ENCODE measurements at regions not wholly inside any gene's neighbourhood (a gene's known extent, or its start where the extent isn't known, plus 50 kb on each side); places are given as distances from the start of the nearest gene placed in this dataset.

- Mint-ChIP-seq H3K4me1 (no peaks in the 10 kb centered on the region), H3K9me3 (peaks cover 4 to 17% (median 14%) of the 10 kb centered on the region in 7 donors), H3K4me3 (no peak overlapping the region), H3K27ac (no peak overlapping the region), H3K27me3 (ENCODE audit: low read depth in 3 of 3) (peaks cover 0 to 3% (median 2%) of the 10 kb centered on the region in 3 donors), H3K36me3 (no peaks in the 10 kb centered on the region)
- no peaks in the 10 kb centered on the region for H3K79me2 ChIP-seq (ENCODE audit: insufficient read depth, low read length)
- WGBS (ENCODE audit: insufficient coverage), result 100% methylated on average over 1 of the region's 1 CpG
- no peak overlapping the region for H3K4me3 ChIP-seq (replicated peaks in 1 of 3; ENCODE audit: low read depth in 2 of 3, low read length in 3 of 3)
- no peaks in the 10 kb centered on the region for H3K36me3 ChIP-seq (replicated peaks in 1 of 2; ENCODE audit: control insufficient read depth in 1 of 2, insufficient read depth in 2 of 2, low read length in 2 of 2)
- H3K27ac ChIP-seq (ENCODE audit: low read depth in 1 of 2, low read length in 2 of 2), result no peak overlapping the region
- DNase-seq, result no peak
- H3K4me2 ChIP-seq (replicated peaks; ENCODE audit: extremely low read depth, low read length, poor library complexity, severe bottlenecking), result no peak overlapping the region
- no peaks in the 10 kb centered on the region for H4K20me1 ChIP-seq (ENCODE audit: insufficient read depth, low read length)
- H3K9me3 ChIP-seq (replicated peaks in 1 of 2; ENCODE audit: control insufficient read depth in 1 of 2, insufficient read depth in 1 of 2, low read length in 2 of 2), result peaks cover 0 to 19% of the 10 kb centered on the region in 2 donors
- no peaks in the 10 kb centered on the region for H3K27me3 ChIP-seq (ENCODE audit: control insufficient read depth in 2 of 2, insufficient read depth in 2 of 2, low read length in 2 of 2)
- H2AFZ ChIP-seq (ENCODE audit: insufficient read depth, low read depth, low read length, poor library complexity, severe bottlenecking), result no peak overlapping the region
- intact Hi-C loops (cut with micrococcal nuclease), result no loop called here
- H3K4me1 ChIP-seq (ENCODE audit: control insufficient read depth in 1 of 2, insufficient read depth in 2 of 2, low read length in 2 of 2), result no peaks in the 10 kb centered on the region
- H3K9ac ChIP-seq (ENCODE audit: insufficient read depth, low read length, poor library complexity, severe bottlenecking), result no peak overlapping the region
- TF ChIP-seq CTCF (IDR thresholded peaks at IDR 0.05), result no peak
Observed at GRCh38 chr3:20250786-20251185, 64.8 kb upstream of the SGO1 start.

- Histone ChIP-seq H3K4me1 (ENCODE audit: control insufficient read depth in 1 of 2, insufficient read depth in 2 of 2, low read length in 2 of 2) (no peaks in the 10 kb centered on the region), H3K27ac (ENCODE audit: low read depth in 1 of 2, low read length in 2 of 2) (no peak overlapping the region), H3K9me3 (replicated peaks in 1 of 2; ENCODE audit: control insufficient read depth in 1 of 2, insufficient read depth in 1 of 2, low read length in 2 of 2) (peaks cover 0 to 19% of the 10 kb centered on the region in 2 donors), H3K4me2 (replicated peaks; ENCODE audit: extremely low read depth, low read length, poor library complexity, severe bottlenecking) (no peak overlapping the region), H3K27me3 (ENCODE audit: control insufficient read depth in 2 of 2, insufficient read depth in 2 of 2, low read length in 2 of 2) (no peaks in the 10 kb centered on the region), H3K79me2 (ENCODE audit: insufficient read depth, low read length) (no peaks in the 10 kb centered on the region), H2AFZ (ENCODE audit: insufficient read depth, low read depth, low read length, poor library complexity, severe bottlenecking) (no peak overlapping the region), H3K36me3 (replicated peaks in 1 of 2; ENCODE audit: control insufficient read depth in 1 of 2, insufficient read depth in 2 of 2, low read length in 2 of 2) (no peaks in the 10 kb centered on the region), H3K4me3 (replicated peaks in 1 of 3; ENCODE audit: low read depth in 2 of 3, low read length in 3 of 3) (no peak overlapping the region), H4K20me1 (ENCODE audit: insufficient read depth, low read length) (no peaks in the 10 kb centered on the region), H3K9ac (ENCODE audit: insufficient read depth, low read length, poor library complexity, severe bottlenecking) (no peak overlapping the region)
- Mint-ChIP-seq H3K36me3 (no peaks in the 10 kb centered on the region), H3K4me3 (no peak overlapping the region), H3K27me3 (ENCODE audit: low read depth in 3 of 3) (peaks cover 0 to 3% (median 2%) of the 10 kb centered on the region in 3 donors), H3K9me3 (peaks cover 2 to 16% (median 12%) of the 10 kb centered on the region in 7 donors), H3K27ac (no peak overlapping the region), H3K4me1 (no peaks in the 10 kb centered on the region)
- 86% methylated on average over 2 of the region's 3 CpGs for WGBS (ENCODE audit: insufficient coverage)
- intact Hi-C loops (cut with micrococcal nuclease), result no loop called here
- no peak for TF ChIP-seq CTCF (IDR thresholded peaks at IDR 0.05)
- no peak for DNase-seq
Observed at GRCh38 chr3:20250314-20250713, 64.3 kb upstream of the SGO1 start.

Data from CD14-positive monocyte (primary cell).